Colonic mucosa (tissue), 4 donors: ENCODE measurements at regions not wholly inside any gene's neighbourhood (a gene's known extent, or its start where the extent isn't known, plus 50 kb on each side); places are given as distances from the start of the nearest gene placed in this dataset.

Experiments
- DNase-seq: peaks from one replicate; pipeline ENCODE4 v3.0.0-alpha.2; 2020
- H3K27ac ChIP-seq: fragments of 200-600 bp; one replicate; pipeline ENCODE4 v1.8.0; 2021
- H3K27me3 ChIP-seq: fragments of 200-600 bp; one replicate; pipeline ENCODE4 v1.8.0; 2021
- H3K36me3 ChIP-seq: fragments of 200-600 bp; one replicate; pipeline ENCODE4 v1.8.0; 2021
- H3K4me1 ChIP-seq: fragments of 200-600 bp; one replicate; pipeline ENCODE4 v1.8.0; 2021; ENCODE audit warnings: mild to moderate bottlenecking
- H3K4me3 ChIP-seq: fragments of 200-600 bp; one replicate; pipeline ENCODE4 v1.8.0; 2021
- H3K9ac ChIP-seq, 2 donors: one replicate each; pipeline ENCODE4 v1.7.0; 2013; ENCODE audit warnings: control low read depth in 2 of 2, low read depth in 2 of 2, low read length in 2 of 2
- H3K9me3 ChIP-seq: fragments of 200-600 bp; one replicate; pipeline ENCODE4 v1.8.0; 2021
- CTCF ChIP-seq: fragments of 200-600 bp; IDR thresholded peaks from one replicate; pipeline ENCODE4 v1.8.0; 2022; ENCODE audit warnings: antibody characterized with exemption, mild to moderate bottlenecking
- intact Hi-C: fragments of 100-400 bp; cut with DNase I; formaldehyde crosslinking; loops from one replicate; pipeline ENCODE4 v1.14.1; 2022
- donor health status: healthy.
- donor health status: DM: no; HTN: no; CAD: no.
- donor health status: DM: no; HTN: no; CAD: no.

- H3K36me3 ChIP-seq, result no peaks in the 10 kb centered on the region
- TF ChIP-seq CTCF, result no peak
- H3K27ac ChIP-seq, result no peak overlapping the region
- no peaks in the 10 kb centered on the region for H3K4me1 ChIP-seq
- H3K9me3 ChIP-seq, result no peaks in the 10 kb centered on the region
- H3K4me3 ChIP-seq, result no peak overlapping the region
- H3K9ac ChIP-seq, result no peak overlapping the region
- no peaks in the 10 kb centered on the region for H3K27me3 ChIP-seq
- intact Hi-C loops, result no loop called here
- DNase-seq, result peak; percentile 3
These were observed 376.9 kb upstream of the MGMT start for GRCh38 chr10:129090165-129090564.

GRCh38 chr10:129090618-129091366 lies 376.2 kb upstream of the MGMT start:
- H3K9ac ChIP-seq, result no peak overlapping the region
- no peak for TF ChIP-seq CTCF
- no peak overlapping the region for H3K4me3 ChIP-seq
- intact Hi-C loops, result no loop called here
- peak; percentile 12 for DNase-seq
- H3K4me1 ChIP-seq, result no peaks in the 10 kb centered on the region
- H3K27me3 ChIP-seq, result no peaks in the 10 kb centered on the region
- no peaks in the 10 kb centered on the region for H3K9me3 ChIP-seq
- no peaks in the 10 kb centered on the region for H3K36me3 ChIP-seq
- no peak overlapping the region for H3K27ac ChIP-seq

GRCh38 chr10:129093641-129094040 lies 373.4 kb upstream of the MGMT start:
- Histone ChIP-seq H3K27ac (no peak overlapping the region), H3K9ac (no peak overlapping the region), H3K4me3 (no peak overlapping the region), H3K36me3 (no peaks in the 10 kb centered on the region), H3K9me3 (no peaks in the 10 kb centered on the region), H3K27me3 (no peaks in the 10 kb centered on the region), H3K4me1 (no peaks in the 10 kb centered on the region)
- no peak for TF ChIP-seq CTCF
- intact Hi-C loops, result no loop called here
- no peak for DNase-seq

- H3K36me3 ChIP-seq, result no peaks in the 10 kb centered on the region
- TF ChIP-seq CTCF, result no peak
- no peak overlapping the region for H3K27ac ChIP-seq
- H3K9me3 ChIP-seq, result no peaks in the 10 kb centered on the region
- H3K4me3 ChIP-seq, result no peak overlapping the region
- H3K9ac ChIP-seq, result no peak overlapping the region
- no peaks in the 10 kb centered on the region for H3K27me3 ChIP-seq
- no peak for DNase-seq
- H3K4me1 ChIP-seq, result no peaks in the 10 kb centered on the region
- intact Hi-C loops, result no loop called here
These were observed 372.8 kb upstream of the MGMT start for GRCh38 chr10:129094233-129094632.

- Histone ChIP-seq H3K9ac (no peak overlapping the region), H3K27me3 (no peaks in the 10 kb centered on the region), H3K4me3 (no peak overlapping the region), H3K9me3 (no peaks in the 10 kb centered on the region), H3K4me1 (no peaks in the 10 kb centered on the region), H3K27ac (no peak overlapping the region), H3K36me3 (no peaks in the 10 kb centered on the region)
- TF ChIP-seq CTCF, result no peak
- intact Hi-C loops, result no loop called here
- no peak for DNase-seq
These were observed 372.2 kb upstream of the MGMT start for GRCh38 chr10:129094861-129095260.
